ENCODE measurements at regions not wholly inside any gene's neighbourhood (a gene's known extent, or its start where the extent isn't known, plus 50 kb on each side); places are given as distances from the start of the nearest gene placed in this dataset.

DNA sequence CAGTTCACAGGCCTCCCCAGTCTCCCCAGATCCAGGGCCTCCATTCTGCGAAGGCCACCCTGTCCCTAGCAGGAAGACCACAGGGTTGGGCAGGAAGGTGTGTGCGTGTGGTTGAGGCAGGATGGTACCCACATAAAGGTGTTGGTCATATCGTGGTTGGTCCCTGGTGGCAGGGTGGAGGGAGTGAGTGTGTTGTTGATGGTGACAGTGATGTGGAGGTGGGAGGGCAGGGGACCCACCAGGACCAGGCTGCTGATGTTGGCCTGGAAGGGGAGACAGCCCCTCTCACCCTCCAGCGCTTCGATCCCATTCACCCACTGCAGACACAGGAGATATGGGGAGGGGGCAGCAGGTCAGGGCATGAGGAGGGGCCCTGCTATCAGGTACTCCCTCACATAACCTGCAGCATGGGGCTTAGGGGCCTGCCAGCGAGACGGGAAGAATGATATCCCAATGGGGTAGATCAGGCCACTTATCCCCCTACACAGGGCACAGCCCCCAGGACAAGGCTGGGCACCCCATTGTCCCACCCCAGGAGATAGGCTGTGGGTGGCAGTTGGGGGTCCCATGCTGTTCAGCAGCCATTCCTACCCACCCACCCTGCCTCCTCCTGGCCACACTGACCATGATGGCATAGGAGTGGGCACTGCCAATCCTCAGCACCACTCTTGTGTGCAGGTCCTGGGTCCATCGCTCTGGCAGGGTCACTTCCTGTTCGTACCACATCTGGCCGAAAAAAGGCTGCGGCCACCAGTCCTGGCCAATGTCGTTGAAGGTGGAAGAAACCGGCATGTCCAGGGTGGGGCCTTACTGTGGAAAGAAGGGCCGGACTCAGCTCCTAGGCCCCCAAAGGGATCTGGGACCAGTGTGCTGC, 69.0 kb upstream of the ZNF479 start:
- CTCF ChIA-PET = no interaction called here
- WGBS (ENCODE audit: low lambda C conversion rate) = 47% methylated on average over 14 of the region's 14 CpGs

More for the DNA sequence above, 69.0 kb upstream of the ZNF479 start:
- POLR2A ChIA-PET = no interaction called here
- Histone ChIP-seq H2AFZ (ENCODE audit: low read depth) (no peak overlapping the region), H3K36me3 (replicated peaks in 1 of 2; ENCODE audit: control insufficient read depth in 1 of 2, insufficient read depth in 2 of 2, low read length in 1 of 2) (no peaks in the 10 kb centered on the region), H3K9ac (no peak overlapping the region), H3K79me2 (ENCODE audit: insufficient read depth) (no peaks in the 10 kb centered on the region), H3K9me2 (no peaks in the 10 kb centered on the region), H3K4me3 (ENCODE audit: low read depth in 2 of 2, low read length in 1 of 2) (no peak overlapping the region), H3K27ac (ENCODE audit: low read depth in 2 of 2, low read length in 1 of 2) (no peak overlapping the region), H3K4me2 (no peak overlapping the region), H3K4me1 (ENCODE audit: control insufficient read depth in 1 of 2, insufficient read depth in 2 of 2, low read depth in 1 of 2, low read length in 1 of 2) (no peaks in the 10 kb centered on the region), H3K9me3 (no peaks in the 10 kb centered on the region), H4K20me1 (ENCODE audit: insufficient read depth) (no peaks in the 10 kb centered on the region), H3K27me3 (ENCODE audit: insufficient read depth) (no peaks in the 10 kb centered on the region), H3F3A (replicated peaks; ENCODE audit: insufficient read depth) (no peaks in the 10 kb centered on the region)
- DNase-seq = no peak
- TF ChIP-seq POLR2AphosphoS5 (IDR thresholded peaks at IDR 0.05; ENCODE audit: low read depth, low read length) (no peak), RFX5 (IDR thresholded peaks at IDR 0.05; ENCODE audit: low read length) (no peak), NRF1 (IDR thresholded peaks at IDR 0.05; ENCODE audit: low read depth, low read length) (no peak), CHD2 (IDR thresholded peaks at IDR 0.05; ENCODE audit: low read length, partially characterized antibody) (no peak), NFIC (IDR thresholded peaks at IDR 0.05; ENCODE audit: borderline replicate concordance) (no peak), ELF1 (IDR thresholded peaks at IDR 0.05) (no peak), EZH2phosphoT487 (IDR thresholded peaks at IDR 0.05; ENCODE audit: borderline replicate concordance, low read depth) (no peak), EP300 (IDR thresholded peaks at IDR 0.05; ENCODE audit: borderline replicate concordance in 1 of 2, low read depth in 1 of 2, low read length in 1 of 2) (no peak), YY1 (IDR thresholded peaks at IDR 0.05; ENCODE audit: low read depth) (no peak), RXRA (IDR thresholded peaks at IDR 0.05; ENCODE audit: borderline replicate concordance, low read depth) (no peak)
- TF ChIP-seq, protein P1, sequence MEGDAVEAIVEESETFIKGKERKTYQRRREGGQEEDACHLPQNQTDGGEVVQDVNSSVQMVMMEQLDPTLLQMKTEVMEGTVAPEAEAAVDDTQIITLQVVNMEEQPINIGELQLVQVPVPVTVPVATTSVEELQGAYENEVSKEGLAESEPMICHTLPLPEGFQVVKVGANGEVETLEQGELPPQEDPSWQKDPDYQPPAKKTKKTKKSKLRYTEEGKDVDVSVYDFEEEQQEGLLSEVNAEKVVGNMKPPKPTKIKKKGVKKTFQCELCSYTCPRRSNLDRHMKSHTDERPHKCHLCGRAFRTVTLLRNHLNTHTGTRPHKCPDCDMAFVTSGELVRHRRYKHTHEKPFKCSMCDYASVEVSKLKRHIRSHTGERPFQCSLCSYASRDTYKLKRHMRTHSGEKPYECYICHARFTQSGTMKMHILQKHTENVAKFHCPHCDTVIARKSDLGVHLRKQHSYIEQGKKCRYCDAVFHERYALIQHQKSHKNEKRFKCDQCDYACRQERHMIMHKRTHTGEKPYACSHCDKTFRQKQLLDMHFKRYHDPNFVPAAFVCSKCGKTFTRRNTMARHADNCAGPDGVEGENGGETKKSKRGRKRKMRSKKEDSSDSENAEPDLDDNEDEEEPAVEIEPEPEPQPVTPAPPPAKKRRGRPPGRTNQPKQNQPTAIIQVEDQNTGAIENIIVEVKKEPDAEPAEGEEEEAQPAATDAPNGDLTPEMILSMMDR (IDR thresholded peaks at IDR 0.05) = no peak
- TF ChIP-seq, protein P2, sequence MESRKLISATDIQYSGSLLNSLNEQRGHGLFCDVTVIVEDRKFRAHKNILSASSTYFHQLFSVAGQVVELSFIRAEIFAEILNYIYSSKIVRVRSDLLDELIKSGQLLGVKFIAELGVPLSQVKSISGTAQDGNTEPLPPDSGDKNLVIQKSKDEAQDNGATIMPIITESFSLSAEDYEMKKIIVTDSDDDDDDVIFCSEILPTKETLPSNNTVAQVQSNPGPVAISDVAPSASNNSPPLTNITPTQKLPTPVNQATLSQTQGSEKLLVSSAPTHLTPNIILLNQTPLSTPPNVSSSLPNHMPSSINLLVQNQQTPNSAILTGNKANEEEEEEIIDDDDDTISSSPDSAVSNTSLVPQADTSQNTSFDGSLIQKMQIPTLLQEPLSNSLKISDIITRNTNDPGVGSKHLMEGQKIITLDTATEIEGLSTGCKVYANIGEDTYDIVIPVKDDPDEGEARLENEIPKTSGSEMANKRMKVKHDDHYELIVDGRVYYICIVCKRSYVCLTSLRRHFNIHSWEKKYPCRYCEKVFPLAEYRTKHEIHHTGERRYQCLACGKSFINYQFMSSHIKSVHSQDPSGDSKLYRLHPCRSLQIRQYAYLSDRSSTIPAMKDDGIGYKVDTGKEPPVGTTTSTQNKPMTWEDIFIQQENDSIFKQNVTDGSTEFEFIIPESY (IDR thresholded peaks at IDR 0.05; ENCODE audit: borderline replicate concordance, low read depth) = no peak
- TF ChIP-seq, protein P3, sequence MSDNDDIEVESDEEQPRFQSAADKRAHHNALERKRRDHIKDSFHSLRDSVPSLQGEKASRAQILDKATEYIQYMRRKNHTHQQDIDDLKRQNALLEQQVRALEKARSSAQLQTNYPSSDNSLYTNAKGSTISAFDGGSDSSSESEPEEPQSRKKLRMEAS (IDR thresholded peaks at IDR 0.05; ENCODE audit: low read depth) = no peak
- TF ChIP-seq, protein P4, sequence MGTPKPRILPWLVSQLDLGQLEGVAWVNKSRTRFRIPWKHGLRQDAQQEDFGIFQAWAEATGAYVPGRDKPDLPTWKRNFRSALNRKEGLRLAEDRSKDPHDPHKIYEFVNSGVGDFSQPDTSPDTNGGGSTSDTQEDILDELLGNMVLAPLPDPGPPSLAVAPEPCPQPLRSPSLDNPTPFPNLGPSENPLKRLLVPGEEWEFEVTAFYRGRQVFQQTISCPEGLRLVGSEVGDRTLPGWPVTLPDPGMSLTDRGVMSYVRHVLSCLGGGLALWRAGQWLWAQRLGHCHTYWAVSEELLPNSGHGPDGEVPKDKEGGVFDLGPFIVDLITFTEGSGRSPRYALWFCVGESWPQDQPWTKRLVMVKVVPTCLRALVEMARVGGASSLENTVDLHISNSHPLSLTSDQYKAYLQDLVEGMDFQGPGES (IDR thresholded peaks at IDR 0.05; ENCODE audit: low read depth, low read length) = no peak
